ENCODE measurements at regions not wholly inside any gene's neighbourhood (a gene's known extent, or its start where the extent isn't known, plus 50 kb on each side); places are given as distances from the start of the nearest gene placed in this dataset.
A peak's percentile ranks its signal among the peaks of the same experiment; 100 is the strongest.

GRCh38 chr10:91149550-91149949, 70.9 kb upstream of the PCGF5 start:
- DNase-seq = no peak

GRCh38 chr10:91150631-91151030, 69.8 kb upstream of the PCGF5 start:
- DNase-seq = no peak

DNA sequence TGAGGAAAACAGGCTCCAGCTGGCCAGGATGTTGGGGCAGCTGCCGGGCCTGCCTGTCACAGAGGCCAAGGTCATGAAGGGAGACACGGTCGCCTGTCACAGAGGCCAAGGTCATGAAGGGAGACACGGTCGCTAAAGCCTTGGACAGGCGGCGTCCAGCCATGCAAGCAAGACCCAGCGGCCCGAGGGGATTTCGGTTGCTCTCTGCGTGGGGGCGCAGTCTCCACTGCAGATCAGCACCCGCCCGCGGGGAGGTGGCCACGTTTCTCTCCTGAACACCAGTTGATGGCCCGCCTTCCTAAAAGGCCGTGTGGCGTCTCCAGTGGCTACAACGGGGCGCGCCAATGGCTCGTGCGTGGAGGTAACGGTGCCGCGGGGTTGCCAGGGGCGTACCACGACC, 67.0 kb upstream of the PCGF5 start:
- no peak for DNase-seq

DNA sequence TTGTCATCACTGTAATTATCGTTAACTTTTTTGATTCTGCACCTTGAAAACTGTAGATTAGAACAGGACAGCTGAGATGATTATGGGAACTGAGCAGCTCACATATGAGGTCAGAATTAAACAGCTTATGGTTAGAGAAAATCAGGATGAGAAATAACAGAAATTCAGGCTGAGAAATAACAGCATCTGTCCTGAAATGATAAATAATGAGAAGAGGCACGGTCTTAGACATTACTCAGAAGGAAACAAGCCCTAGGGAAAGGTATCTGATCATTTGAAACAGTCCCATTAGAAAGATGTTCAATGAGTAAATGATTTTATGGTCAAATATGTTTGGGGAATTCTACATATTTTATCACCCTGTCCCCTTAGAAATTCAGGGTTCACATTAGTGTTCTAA, 65.6 kb upstream of the PCGF5 start:
- no peak for DNase-seq

- no peak for DNase-seq
Measured at GRCh38 chr10:91156196-91156595, 64.3 kb upstream of the PCGF5 start.

DNA sequence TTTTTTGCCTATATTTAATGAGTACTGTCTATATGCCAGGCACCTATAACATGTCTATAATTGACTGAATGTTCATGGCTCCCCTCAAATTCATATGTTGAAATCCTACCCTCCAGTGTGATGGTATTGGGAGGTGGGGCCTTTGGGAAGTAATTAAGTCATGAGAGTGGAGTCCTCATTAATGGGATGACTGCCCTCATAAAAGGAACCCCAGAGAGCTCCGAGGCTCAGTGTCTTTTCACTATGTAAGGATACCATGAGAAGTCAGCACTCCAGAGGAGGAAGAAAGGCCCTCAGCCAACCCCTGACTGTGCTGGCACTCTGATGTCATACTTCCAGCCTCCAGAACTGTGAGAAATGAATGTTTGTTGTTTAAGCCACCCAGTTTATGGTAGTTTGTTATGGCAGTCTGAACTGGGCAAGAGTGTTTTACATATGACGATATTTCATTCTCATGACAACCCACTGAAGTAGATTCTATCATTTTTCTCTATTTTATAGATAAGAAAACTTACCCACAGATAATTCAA, 61.1 kb upstream of the PCGF5 start:
- DNase-seq = no peak

GRCh38 chr10:91162050-91162494, 58.4 kb upstream of the PCGF5 start:
- DNase-seq = no peak

DNA sequence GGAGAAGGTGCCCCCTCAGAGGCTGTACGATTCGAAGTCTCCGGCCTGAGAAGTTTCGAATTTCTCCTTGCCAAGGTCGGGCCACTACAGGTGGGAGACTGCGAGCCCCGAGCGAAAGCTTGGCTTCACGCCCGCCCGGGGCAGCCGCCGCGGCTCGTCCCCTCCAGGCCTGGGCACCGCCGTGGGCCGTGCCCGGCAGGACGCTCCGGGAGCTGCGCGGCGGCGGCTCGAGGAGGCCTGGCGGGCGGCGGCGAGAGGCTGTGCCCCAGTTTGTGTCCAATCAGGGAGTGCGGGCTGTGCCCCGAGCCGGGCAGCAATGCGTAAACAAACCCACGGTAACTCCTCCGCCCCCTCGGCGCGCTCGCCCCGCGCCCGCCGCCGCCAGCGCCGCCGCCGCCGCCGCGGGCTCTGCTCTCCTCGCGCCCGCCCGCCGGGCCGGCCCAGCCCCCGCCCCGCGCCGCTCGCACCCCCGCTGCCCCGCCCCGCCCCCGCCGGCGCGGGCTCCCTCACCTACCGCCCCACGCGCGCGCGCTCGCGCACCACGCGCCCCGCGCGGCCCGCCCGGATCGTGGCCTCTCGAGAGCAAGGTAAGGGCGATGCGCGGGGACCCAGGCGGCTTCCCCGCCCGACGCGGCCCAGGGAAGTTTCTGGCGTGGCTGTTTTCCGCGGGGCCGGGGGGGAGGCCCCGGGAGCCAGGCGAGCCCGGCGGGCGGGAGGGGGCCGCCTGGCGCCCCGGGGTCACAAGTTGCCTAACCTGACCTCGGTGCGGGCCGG, 57.8 kb upstream of the PCGF5 start:
- peak in 1 of 2 experiments; percentile 3 for DNase-seq

DNA sequence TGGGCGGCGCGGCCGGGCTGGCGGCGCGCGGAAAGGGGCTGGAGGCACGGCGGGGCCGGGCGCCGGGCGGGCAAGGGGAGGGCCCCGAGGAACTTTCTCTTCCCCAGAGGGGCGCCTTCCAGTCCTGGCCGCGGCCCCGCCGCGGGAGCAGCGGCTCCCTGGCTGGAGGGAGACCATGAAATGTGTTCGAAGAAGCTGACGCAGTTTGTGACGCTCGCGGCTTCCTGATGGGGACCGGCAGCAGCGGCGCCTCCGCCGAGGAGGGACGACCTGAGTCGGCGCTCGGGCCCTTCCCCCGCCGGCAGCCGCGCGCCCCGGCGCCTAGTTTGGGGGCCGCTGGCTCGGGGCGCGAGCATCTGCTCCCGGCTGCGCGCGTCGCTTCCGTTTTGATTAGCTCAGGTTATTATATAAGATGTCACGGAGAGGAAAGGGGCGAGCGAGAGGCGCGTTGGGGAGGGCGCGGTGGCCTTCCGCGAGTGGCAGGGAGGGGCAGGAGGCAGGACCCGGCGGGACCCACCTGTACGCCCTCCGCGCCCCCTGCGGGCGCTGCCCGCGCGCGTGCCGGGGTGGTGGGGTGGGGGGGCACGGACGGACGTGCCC, 57.1 kb upstream of the PCGF5 start:
- peak; percentile 0 to 14 for DNase-seq

- peak in 1 of 2 experiments; percentile 3 for DNase-seq
Measured at GRCh38 chr10:91163869-91164474, 56.5 kb upstream of the PCGF5 start.

DNA sequence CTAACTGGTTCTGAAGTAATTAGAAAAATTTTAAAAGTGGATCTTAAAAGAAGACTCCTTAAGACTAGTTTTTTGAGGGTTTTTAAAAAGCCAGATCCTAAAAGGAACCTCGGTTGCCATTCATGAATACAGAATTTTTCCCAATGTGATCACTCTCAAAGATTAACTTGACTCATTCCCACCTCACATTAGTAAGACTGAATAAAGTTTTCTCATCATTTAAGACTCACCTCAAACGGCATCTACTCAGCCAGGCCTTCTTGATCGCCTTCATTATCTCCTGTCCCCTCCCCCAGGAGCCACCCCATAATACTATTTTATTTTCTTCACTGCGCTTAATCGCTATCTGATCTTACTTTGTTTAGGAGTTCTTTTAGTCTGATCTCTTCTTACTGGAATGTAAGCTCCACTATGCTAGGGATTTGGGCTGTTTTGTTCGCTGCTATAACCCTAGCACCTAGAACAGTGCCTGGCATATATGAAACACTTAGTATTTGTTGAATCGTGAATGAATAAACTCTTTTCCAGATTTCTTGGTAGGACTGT, 55.9 kb upstream of the PCGF5 start:
- no peak for DNase-seq

DNA sequence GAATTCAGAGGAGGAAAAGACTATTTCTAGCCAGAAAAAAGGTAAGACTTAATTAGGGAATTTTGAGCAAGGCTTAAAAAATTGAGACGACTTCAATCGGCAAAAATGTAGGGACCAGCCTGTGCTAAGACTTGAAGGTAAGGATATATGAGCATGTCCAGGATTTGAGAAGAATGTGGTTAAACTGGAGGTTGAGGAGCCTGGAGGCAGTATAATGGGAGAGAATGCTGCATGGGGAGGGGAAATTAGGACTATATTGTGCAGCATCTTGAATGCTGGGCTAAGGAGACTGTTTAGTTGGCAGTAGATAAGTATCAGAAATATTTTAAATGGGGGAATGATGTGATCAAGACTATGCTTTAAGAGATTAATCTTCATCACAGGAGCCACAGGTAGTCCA, 53.1 kb upstream of the PCGF5 start:
- DNase-seq = no peak

- DNase-seq = no peak
Measured at GRCh38 chr10:91170418-91170817, 50.0 kb upstream of the PCGF5 start.
